GM19438 (cell line): ENCODE measurements at regions not wholly inside any gene's neighbourhood (a gene's known extent, or its start where the extent isn't known, plus 50 kb on each side); places are given as distances from the start of the nearest gene placed in this dataset.
"Not testable (repeated sequence)": the region's sequence is repeated elsewhere in the genome, so short reads cannot be mapped to it uniquely, and the experiment has no call there.

Source experiments
- ATAC-seq: cut with Tn5 transposase; IDR thresholded peaks from one replicate; pipeline ENCODE4 v1.9.1; 2021; ENCODE audit warnings: low read depth; ENCODE audit not compliant: unreplicated experiment

- ATAC-seq = not testable (repeated sequence)
Measured at GRCh38 chr2:91567546-91568335, 2876.3 kb downstream of the RPIA start.

DNA sequence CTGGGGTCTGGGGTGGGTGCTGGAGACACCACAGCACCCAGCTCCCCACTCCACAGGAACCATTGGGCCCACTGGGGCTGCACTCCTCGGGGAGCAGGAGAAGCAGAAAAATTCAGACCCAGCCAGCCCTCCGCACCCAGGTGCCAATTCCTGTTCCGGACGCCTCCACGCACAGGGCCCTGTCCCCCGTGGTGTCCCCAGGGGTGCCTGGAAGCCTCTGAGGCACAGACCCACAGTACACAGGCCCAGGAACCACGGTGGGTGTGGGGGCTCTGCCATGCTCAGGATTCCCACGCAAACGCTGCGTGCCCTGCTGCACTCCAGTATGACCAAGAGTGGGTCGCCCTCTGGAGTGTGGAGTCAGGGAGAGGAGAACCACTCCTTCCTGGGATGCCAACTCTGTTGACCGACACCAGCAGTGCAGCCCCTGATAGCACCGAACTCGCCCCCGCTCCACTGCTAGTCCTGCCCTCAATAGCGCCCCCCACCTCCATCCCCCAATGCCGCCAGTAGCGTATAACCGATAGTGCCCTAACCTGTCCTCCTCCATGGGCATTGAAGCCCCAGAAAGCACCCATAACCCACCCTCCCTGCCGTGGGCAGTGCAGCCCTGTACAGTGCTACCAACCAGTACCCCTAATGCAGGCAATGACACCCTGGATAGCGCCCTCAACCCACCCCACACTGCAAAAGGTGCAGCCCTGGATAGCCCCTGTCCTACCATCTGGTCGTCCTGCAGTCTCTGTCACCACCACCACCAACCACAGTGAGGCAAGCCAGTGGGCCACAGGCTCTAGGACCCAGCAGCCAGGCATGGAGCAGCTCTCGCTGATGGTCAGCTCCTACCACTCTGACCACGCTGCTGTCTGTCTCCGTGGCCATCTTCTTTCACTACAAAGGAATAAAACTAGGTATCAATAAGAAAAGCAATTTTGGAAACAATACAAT is 2877.2 kb downstream of the RPIA start:
- not testable (repeated sequence) for ATAC-seq

DNA sequence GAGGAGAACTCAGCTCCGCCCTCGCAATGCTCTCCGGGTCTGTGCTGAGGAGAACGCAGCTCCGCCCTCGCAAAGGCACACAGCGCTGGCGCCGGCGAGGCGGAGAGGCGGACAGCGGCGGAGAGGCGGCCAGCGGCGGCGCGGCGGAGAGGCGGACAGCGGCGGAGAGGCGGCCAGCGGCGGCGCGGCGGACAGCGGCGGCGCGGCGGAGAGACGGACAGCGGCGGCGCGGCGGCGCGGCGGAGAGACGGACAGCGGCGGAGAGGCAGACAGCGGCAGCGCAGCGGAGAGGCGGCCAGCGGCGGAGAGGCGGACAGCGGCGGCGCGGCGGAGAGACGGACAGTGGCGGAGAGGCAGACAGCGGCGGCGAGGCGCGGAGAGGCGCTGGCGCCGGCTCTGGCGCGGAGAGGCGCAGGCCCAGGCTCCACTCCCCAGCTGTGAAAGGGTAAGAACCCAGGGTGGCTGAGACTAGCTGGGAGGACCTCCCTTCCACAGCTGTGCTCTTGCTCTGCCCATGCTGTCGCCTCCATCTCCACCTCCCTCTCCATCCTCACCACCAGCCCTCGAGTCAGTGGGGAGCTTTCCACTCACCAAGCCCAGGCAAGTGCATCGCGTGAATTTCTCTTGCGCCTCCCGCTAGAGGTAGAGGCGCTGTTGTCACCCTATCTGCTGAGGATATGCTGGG is 2879.9 kb downstream of the RPIA start:
- ATAC-seq = not testable (repeated sequence)

DNA sequence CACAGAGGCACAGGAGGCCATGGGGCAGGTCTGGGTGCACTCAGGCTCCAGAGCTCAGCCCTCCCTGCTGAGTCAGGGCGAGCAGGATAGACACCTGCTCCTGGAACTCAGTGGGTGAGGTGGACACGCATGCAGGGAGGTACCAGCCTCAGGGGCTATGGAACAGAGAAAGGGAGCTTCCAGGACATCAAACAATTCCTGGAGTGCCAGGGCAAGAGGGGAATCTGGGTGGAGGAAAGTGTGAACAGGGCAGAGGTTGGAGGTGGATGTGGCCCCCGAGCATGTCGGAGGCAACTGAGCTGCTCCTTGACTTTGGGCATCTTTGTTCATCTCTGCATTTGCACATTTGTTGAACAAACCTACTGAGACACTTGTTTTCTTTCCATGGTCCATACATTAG is 2881.5 kb downstream of the RPIA start:
- ATAC-seq = not testable (repeated sequence)

- ATAC-seq = not testable (repeated sequence)
Measured at GRCh38 chr2:91573755-91574154, 2882.3 kb downstream of the RPIA start.

- not testable (repeated sequence) for ATAC-seq
Measured at GRCh38 chr2:91574255-91574654, 2882.8 kb downstream of the RPIA start.

DNA sequence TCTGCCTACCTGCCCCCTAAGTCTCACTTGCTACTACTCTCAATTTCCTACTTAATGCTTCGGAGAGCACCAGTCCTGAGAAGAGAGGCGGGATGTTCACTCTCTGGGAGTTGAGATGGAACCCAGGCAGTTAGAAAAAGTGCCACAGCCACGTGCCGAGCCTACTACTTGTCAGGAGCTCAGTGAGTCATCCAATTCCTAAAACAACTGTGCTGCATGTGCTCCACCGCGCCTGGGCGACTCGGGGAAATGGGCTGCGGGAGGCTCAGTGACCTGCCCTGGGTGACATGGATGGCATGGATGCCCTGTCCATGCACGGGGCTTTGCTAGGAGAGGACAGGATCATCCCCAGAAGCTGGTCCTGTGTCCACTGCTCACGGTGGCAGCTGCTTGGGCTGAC is 2884.2 kb downstream of the RPIA start:
- ATAC-seq = not testable (repeated sequence)

DNA sequence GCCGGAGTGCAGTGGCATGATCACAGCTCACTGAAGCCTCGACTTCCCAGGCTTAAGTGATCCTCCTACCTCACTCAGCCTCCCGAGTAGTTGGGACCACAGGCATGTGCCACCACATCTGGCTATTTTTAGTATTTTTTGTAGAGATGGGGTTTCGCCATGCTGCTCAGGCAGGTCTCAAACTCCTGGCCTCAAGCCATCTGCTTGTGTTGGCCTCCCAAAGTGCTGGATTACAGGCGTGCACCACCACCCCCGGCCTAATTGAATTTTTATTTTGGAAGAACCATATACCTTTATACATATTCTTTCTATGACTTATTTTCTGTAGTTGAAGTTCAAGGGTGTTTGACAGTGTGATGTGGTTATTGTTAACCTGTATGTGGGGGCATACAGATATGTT is 2885.9 kb downstream of the RPIA start:
- not testable (repeated sequence) for ATAC-seq

- not testable (repeated sequence) for ATAC-seq
Measured at GRCh38 chr2:91578678-91579077, 2887.2 kb downstream of the RPIA start.

- not testable (repeated sequence) for ATAC-seq
Measured at GRCh38 chr2:91579555-91579954, 2888.1 kb downstream of the RPIA start.

GRCh38 chr2:91580043-91580442 is 2888.6 kb downstream of the RPIA start:
- not testable (repeated sequence) for ATAC-seq

DNA sequence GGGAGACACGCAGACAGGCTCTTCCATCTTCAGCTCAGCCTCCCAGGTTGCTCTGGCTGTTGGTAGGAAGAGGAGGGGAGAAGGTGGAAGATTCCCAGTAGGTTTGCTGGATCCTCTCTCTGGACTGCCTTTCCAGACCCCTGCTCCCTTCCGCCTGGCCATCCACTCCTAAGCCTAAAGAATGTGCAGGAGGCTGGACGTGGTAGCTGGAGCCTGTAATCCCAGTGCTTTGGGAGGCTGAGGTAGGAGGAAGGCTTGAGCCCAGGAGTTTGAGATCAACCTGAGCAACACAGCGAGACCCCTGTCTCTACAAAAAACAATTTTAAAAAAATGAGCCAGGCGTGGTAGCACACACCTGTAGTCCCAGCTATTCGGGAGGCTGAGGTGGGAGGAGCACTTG is 2895.6 kb downstream of the RPIA start:
- ATAC-seq = not testable (repeated sequence)

DNA sequence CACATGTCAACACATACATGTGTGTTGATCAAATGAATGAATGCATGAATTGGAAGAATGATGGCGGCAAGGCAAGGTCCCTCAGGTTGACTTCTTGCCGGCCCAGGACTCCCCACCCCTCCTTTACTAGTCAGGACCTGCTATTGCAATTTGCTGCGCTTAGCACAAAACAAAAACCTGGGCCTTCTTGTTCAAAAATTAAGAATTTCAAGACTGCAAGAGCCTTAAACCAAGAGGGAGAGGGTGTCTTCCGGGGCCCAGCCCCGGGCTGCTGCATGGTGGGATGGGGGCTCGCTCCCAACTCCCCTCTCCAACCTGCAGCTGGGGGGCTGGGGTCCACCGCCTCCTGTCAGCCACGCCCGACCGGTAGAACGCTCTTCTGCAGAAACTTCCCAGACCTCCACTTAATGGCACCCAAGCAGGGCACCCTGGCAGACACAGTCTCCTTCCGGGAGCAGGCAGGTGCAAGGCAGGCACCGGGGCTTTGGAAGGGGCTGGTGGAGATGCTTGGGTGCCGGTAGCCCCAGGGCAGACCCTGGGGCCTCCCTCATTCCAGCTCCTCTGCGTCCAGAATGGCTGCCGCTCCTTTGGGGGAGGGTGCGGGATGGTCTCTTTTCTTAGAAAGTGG is 2896.5 kb downstream of the RPIA start:
- not testable (repeated sequence) for ATAC-seq

DNA sequence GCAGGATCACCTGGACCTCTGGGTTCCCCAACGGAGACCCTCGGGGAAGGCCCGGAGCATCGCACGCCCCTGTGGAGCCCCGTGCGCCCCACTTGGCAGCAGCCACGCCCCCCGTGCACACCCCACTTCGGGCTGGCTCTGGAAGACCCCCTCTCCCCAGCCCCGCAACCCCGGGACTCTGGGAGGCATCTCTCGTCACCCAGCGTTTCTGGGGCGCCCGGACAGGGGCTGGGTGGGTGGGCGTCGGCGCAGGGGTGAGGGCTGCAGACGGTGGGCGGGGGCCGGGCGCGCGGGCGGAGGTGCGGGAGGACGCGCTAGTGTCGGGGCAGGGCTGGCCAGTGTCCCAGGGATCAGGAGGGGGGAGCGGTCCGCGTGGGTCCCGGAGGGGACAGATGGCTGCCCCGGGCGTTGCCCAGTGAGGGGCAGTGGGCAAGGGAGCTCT is 2897.3 kb downstream of the RPIA start:
- not testable (repeated sequence) for ATAC-seq

GRCh38 chr2:91589454-91590328 is 2898.2 kb downstream of the RPIA start:
- ATAC-seq = not testable (repeated sequence)

DNA sequence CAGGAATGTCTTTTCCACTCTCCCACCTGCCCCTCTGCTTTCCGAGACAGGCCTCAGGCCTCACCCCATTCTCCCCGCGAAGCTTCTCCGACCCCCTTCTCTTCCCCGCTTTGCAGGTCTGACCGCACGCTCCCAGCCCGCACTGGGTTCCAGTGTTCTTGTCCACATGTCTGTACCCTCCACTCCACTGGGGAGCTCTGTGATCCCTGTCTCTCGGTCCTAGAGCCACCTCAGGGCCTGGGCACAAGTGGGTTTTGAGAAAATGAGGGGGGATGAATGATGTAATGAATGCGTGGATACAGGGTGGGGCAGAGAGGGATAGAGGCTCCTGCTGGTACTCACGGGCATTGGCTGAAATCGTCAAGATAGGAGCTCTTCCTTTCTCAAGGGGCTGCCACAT is 2898.9 kb downstream of the RPIA start:
- ATAC-seq = not testable (repeated sequence)

GRCh38 chr2:91591066-91591465 is 2899.6 kb downstream of the RPIA start:
- not testable (repeated sequence) for ATAC-seq

GRCh38 chr2:91597436-91597835 is 2906.0 kb downstream of the RPIA start:
- not testable (repeated sequence) for ATAC-seq

DNA sequence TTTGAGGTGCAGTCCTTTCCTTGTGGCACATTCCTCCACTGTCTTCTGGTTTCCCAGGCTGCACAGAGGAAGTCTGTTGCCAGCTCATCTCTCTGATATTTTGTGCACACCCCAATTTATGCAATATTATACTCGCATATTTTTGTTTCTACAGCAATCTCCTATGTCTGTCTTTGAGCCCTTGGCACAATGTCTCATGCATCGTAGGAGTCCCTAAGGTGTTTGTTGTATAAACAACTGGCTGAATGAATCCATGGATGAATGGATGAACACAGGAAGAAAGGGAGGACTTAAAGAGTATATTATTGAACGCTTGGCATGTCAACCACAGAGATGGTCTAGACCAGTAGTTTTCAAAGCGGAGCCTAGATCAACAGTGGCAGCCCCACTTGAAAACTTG is 2907.0 kb downstream of the RPIA start:
- not testable (repeated sequence) for ATAC-seq
